Stimulated activated memory B cell treated with anti-CD40 and anti-IgM and Interleukin-4, amounts not matched to agents 10 μg/mL and 1 μg/mL and 100 μg/mL, for 72 hours (primary cell): ENCODE measurements at regions not wholly inside any gene's neighbourhood (a gene's known extent, or its start where the extent isn't known, plus 50 kb on each side); places are given as distances from the start of the nearest gene placed in this dataset.

Experiments used
- ATAC-seq: fragments of 150-1000 bp; cut with Tn5 transposase; 2 replicates; pipeline ENCODE4 v1.10.0; 2021
- H3K27ac Mint-ChIP-seq: one replicate; pipeline ENCODE4 v1.8.0; 2022; ENCODE audit warnings: mild to moderate bottlenecking, mixed read lengths
- H3K27me3 Mint-ChIP-seq: one replicate; pipeline ENCODE4 v1.8.0; 2022; ENCODE audit warnings: mixed read lengths
- H3K36me3 Mint-ChIP-seq: one replicate; pipeline ENCODE4 v1.8.0; 2022; ENCODE audit warnings: mixed read lengths
- H3K4me1 Mint-ChIP-seq: one replicate; pipeline ENCODE4 v1.8.0; 2022; ENCODE audit warnings: mixed read lengths
- H3K4me3 Mint-ChIP-seq: one replicate; pipeline ENCODE4 v1.8.0; 2022; ENCODE audit warnings: mild to moderate bottlenecking, moderate library complexity, mixed read lengths
- H3K9me3 Mint-ChIP-seq: one replicate; pipeline ENCODE4 v1.8.0; 2022; ENCODE audit warnings: mixed read lengths

DNA sequence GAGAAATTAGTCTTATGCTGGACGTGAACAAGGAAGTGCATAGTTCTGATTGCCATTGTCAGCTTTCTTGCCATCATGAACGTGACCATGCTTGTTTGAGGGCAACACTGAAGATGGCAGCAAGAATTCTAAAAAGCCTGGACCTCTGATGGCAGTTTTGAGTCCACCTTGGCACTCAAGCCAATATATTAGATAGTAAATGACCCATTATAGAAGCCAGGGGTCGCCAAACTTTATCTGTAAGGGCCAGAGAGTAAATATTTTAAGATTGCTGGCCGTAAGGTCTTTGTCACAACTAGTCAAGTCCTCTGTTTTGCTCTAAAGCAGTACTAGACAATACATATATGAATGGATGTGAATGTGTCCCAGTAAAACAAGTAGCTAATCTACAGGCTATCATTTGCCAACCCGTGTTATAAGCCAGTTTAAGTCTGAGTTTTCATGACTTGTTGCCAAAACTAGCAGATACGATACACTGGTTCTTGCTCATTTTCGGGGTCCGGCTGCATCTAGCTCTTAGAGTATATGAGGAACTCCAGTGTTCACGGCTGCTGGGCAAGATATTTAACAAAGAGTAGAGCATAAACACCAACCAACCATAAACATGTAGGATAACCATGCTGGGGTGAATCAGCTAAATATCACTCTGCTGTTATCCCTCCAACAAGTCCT is 73.1 kb upstream of the PELI1 start:
- no peak for ATAC-seq
- H3K4me1 Mint-ChIP-seq, result peaks cover 43% of the 10 kb centered on the region
- no peaks in the 10 kb centered on the region for H3K36me3 Mint-ChIP-seq
- no peak overlapping the region for H3K4me3 Mint-ChIP-seq
- no peaks in the 10 kb centered on the region for H3K27me3 Mint-ChIP-seq
- H3K9me3 Mint-ChIP-seq, result peaks cover 5% of the 10 kb centered on the region
- H3K27ac Mint-ChIP-seq, result peak overlapping the region; percentile 98

DNA sequence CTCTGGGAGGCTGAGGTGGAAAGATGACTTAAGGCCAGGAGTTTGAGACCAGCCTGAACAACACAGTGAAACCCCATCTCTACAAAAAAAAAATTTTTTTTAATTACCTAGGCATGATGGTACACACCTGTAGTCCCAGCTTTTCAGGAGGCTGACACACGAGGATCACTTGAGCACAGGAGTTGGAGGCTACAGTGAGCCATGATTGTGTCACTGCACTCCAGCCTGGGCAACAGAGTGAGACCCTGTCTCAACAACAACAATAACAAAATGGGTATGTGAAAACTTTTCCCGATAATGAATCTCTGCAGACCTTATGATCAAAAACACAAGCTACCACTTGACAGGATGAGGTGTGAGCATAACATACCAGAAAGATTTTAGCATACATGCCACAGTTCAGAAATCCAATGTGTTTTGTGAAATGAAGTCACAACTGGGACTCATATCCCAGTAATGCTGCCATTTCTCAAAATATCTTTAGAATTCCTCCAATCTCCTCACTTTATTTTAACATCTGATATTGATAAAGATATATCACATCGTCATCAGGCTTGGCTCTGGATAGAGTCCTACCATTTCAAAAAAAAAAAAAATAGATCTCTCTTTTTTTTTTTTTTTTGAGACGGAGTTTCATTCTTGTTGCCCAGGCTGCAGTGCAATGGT is 74.0 kb upstream of the PELI1 start:
- Mint-ChIP-seq H3K27ac (peak overlapping the region; percentile 98), H3K4me1 (peaks cover 44% of the 10 kb centered on the region), H3K4me3 (no peak overlapping the region), H3K9me3 (peaks cover 5% of the 10 kb centered on the region), H3K27me3 (no peaks in the 10 kb centered on the region), H3K36me3 (no peaks in the 10 kb centered on the region)
- ATAC-seq, result no peak

DNA sequence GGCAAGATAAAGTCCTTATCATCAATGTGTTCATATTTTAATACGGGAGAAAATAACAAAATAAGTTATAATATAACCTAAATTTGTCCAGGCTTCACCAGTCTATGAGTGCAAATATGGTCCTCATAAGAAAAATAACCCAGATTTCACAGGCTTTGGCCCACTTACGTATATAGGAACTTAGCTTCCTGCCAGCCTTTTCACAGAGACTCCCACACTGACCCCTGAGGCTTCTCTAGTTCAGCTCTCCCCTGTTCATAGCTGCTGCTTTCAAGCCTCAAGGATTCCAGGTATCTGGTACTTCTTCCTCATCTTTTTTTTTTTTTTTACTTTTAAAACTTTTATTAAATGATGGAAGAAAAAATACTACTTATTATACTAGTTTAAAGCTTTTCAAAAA is 74.9 kb upstream of the PELI1 start:
- Mint-ChIP-seq H3K27ac (peak overlapping the region; percentile 98), H3K4me1 (peaks cover 46% of the 10 kb centered on the region), H3K4me3 (no peak overlapping the region), H3K36me3 (no peaks in the 10 kb centered on the region), H3K9me3 (peaks cover 5% of the 10 kb centered on the region), H3K27me3 (no peaks in the 10 kb centered on the region)
- no peak for ATAC-seq

DNA sequence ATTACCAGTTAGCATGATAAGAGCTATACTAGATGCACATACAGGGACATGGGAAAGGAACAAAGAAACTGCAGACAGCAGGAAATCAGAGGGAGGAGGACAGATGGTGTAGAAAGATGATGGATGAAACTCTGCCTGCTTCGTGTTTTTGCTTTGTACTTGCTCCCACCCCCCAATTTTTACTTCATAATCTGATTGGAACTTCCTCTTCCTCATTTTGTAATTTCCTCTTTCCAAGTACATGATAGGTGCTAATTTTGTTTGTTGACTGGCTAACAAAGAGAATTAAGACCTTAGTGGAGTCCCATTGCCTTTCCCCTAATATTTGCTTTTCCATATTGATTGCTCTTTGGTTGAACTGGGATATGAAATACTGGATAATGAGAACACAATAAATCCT is 76.0 kb upstream of the PELI1 start:
- Mint-ChIP-seq H3K4me1 (peaks cover 39% of the 10 kb centered on the region), H3K9me3 (peaks cover 5% of the 10 kb centered on the region), H3K27ac (peak overlapping the region; percentile 98), H3K4me3 (no peak overlapping the region), H3K27me3 (no peaks in the 10 kb centered on the region), H3K36me3 (no peaks in the 10 kb centered on the region)
- no peak for ATAC-seq

DNA sequence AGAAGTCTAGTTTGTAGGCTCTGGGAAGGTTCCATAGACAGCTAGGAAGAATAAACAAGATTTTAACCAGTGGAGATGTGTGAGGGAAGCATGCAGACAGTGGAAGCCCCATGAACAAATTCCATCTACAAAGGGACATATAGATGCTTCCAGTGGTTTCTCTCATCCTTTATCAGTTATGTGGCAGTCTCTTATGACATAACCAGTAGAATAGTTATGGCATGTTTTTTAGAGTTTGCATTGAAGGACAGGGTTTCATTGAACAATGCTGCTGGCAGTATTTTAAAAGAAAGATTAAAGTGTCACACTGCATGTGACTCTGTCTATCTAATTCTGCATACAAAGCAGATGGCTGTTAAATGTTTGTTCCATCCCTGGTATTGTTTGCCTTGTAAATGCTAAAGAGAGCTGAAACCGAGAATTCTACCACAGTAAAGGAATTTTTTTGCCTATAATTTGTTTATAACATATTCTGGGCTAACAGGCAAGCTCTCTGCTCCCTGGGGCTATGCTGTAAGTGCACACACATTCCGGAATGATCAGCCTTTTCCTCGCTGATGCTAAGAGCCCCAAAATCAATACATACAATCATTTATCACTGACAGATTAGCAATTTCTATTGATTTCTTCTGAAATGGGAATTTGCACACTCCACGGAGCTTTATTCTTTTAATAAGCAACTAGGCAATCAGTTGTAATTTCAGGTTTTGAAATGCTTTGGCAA is 76.8 kb upstream of the PELI1 start:
- peak overlapping the region; percentile 98 for H3K27ac Mint-ChIP-seq
- no peaks in the 10 kb centered on the region for H3K27me3 Mint-ChIP-seq
- H3K9me3 Mint-ChIP-seq, result peaks cover 5% of the 10 kb centered on the region
- no peak for ATAC-seq
- no peak overlapping the region for H3K4me3 Mint-ChIP-seq
- H3K4me1 Mint-ChIP-seq, result peaks cover 39% of the 10 kb centered on the region
- no peaks in the 10 kb centered on the region for H3K36me3 Mint-ChIP-seq

DNA sequence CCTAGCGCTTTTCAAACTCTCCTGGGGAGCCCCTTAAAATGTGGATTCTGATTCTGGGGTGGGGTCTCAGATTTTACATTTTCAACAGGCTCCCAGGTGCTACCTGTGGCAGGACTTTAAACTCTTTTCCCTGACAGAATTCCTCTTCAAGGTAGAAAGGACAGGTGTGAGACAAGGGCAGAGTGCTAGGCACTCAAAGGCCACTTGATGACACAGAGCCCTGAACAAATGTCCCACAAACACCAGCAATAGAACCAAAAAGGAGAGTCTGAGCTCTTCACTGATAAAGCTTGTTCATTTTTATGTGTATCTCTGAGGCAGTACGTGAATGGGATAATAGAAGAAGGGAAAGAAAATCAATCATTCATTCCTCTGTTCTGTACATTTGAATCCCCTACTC is 77.7 kb upstream of the PELI1 start:
- Mint-ChIP-seq H3K9me3 (peaks cover 5% of the 10 kb centered on the region), H3K4me3 (no peak overlapping the region), H3K27ac (no peak overlapping the region), H3K36me3 (no peaks in the 10 kb centered on the region), H3K27me3 (no peaks in the 10 kb centered on the region), H3K4me1 (peaks cover 39% of the 10 kb centered on the region)
- no peak for ATAC-seq

DNA sequence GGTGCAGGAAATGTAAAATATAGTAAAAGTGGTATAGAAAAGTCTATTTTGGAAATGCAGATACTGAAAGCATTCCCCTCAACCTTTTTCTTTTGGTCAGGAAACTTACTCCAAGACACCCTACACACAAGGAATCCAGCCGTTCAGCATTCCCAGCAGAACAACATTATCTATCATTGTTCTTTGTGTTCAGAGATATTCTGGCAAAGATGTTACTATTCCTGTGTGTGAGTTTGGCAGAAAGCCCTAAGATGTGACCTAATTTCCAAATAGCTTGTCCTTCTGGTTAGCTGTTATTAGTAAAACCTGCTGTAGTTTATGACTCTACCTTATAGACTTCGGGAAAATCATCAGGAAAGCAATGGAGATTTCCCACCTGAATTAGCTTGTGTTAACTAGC is 78.1 kb upstream of the PELI1 start:
- H3K27ac Mint-ChIP-seq, result peak overlapping the region; percentile 89

DNA sequence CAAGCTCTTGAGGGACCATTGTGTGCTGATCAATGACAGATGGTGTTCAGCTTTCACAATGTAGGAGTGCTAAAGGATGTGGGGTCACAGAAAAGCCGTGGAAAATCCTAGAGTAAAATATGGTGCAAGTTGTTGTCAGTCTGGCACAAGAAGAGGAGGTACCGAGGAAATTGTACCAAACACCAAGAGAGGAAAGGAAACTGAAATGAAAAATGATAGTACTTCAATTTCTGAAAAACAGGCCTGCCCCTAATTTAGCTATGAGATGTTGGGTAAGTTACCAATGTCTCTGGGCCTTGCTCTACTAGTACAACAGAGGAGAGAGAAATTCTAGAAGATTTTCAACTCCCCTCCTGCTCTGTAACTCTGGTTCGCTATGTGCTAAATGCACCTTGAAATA is 78.8 kb upstream of the PELI1 start:
- H3K4me1 Mint-ChIP-seq, result peaks cover 38% of the 10 kb centered on the region
- ATAC-seq, result no peak
- peaks cover 5% of the 10 kb centered on the region for H3K9me3 Mint-ChIP-seq
- H3K4me3 Mint-ChIP-seq, result peak overlapping the region; percentile 36
- H3K27ac Mint-ChIP-seq, result peak overlapping the region; percentile 89
- no peaks in the 10 kb centered on the region for H3K36me3 Mint-ChIP-seq
- no peaks in the 10 kb centered on the region for H3K27me3 Mint-ChIP-seq

More for the DNA sequence above, 78.1 kb upstream of the PELI1 start:
- Mint-ChIP-seq H3K4me3 (no peak overlapping the region), H3K36me3 (no peaks in the 10 kb centered on the region), H3K27me3 (no peaks in the 10 kb centered on the region), H3K4me1 (peaks cover 39% of the 10 kb centered on the region), H3K9me3 (peaks cover 5% of the 10 kb centered on the region)
- ATAC-seq, result no peak

DNA sequence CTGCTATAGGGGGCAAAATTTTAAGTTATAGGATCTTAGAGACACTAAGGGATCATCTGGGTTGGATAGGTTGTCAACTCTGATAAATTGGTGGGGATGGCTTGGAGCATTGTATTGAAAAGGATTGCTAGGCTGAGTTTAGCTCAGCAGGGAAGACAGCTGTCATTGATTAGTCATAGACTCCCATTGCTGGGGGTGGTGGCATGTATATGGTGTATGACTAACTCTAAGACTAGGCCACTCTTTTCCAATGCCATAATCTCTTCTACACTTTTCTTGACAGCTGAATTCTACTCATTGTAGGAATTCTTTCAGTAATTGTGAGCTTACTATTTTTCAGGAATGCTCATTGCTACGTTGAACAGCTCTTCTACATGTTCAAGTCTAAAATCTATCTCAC is 81.3 kb upstream of the PELI1 start:
- Mint-ChIP-seq H3K27me3 (no peaks in the 10 kb centered on the region), H3K4me3 (no peak overlapping the region), H3K4me1 (peaks cover 41% of the 10 kb centered on the region), H3K9me3 (no peaks in the 10 kb centered on the region), H3K27ac (no peak overlapping the region), H3K36me3 (no peaks in the 10 kb centered on the region)
- ATAC-seq, result no peak

DNA sequence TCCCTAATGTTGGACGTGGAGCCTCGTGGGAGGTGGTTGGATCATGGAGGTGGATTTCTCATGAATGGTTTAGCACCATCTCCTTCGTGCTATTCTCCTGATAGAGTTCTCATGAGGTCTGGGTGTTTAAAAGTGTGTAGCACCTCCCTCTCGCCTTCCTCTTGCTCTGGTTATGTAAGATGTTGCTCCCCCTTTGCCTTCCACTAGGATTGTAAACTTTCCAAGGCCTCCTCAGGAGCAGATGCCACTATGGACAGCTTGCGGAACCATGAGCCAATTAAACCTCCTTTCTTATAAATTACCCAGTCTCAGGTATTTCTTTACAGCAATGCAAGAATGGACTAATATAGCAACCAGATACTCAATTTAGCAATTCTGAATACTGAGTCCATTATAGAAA is 82.4 kb upstream of the PELI1 start:
- ATAC-seq, result no peak
- H3K9me3 Mint-ChIP-seq, result no peaks in the 10 kb centered on the region
- H3K4me1 Mint-ChIP-seq, result peaks cover 42% of the 10 kb centered on the region
- no peak overlapping the region for H3K4me3 Mint-ChIP-seq
- no peaks in the 10 kb centered on the region for H3K27me3 Mint-ChIP-seq
- H3K36me3 Mint-ChIP-seq, result peaks cover 3% of the 10 kb centered on the region
- no peak overlapping the region for H3K27ac Mint-ChIP-seq

DNA sequence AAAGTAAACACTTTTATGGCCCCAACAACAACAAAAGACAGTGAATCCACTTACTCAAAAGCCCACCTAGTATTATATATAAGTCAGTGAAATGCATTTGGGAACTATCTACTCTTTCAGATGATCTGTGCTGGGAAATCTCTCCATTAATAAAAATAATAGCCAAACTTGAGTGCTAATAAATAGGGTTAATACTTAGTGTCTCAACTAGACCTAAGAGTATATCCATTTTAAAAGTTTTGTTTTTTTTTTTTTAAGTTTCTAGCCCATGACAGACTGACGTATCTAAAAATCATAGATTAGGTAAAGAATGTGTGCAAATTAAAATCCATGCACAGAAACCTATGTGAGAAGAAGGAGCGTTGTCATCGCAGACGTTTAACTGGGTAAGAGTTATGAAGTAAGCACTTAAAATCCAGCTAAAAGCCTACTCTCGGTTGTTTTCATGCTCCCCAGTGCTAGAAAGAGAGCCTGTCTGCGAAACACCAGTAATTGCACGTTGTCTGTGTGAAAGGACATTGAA is 83.4 kb upstream of the PELI1 start:
- peaks cover 5% of the 10 kb centered on the region for H3K36me3 Mint-ChIP-seq
- no peak for ATAC-seq
- H3K9me3 Mint-ChIP-seq, result no peaks in the 10 kb centered on the region
- no peaks in the 10 kb centered on the region for H3K27me3 Mint-ChIP-seq
- H3K4me3 Mint-ChIP-seq, result peak overlapping the region; percentile 98
- peak overlapping the region; percentile 95 for H3K27ac Mint-ChIP-seq
- peaks cover 38% of the 10 kb centered on the region for H3K4me1 Mint-ChIP-seq

DNA sequence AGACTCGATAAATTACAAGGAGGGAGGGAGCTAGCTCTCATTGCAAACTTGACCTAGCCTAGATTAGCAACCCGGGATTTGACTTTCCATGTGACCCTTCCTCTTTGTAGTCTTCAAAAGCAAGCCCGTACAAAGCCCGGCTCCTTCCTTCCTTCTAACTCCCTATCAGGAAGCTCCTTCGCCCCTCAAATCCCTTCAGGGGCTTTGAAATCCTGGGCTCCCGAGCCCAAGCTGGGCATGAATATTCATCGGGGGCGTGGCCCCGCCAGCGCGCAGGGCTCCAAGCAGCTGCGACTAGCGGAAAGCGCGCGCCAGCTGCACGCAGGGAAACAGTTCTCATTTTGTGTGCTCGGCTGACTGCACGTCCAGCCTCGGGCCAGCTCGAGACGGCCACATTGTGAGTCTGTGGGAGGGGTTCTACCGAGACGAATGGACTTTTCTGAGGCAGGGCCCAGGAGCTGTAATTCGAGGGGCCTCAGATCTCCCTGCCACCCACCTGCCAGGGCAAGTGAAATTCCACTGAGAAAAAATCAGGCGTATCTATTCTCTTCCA is 84.0 kb upstream of the PELI1 start:
- H3K4me1 Mint-ChIP-seq, result peaks cover 33% of the 10 kb centered on the region
- no peaks in the 10 kb centered on the region for H3K9me3 Mint-ChIP-seq
- peaks cover 5% of the 10 kb centered on the region for H3K36me3 Mint-ChIP-seq
- peak overlapping the region; percentile 95 for H3K27ac Mint-ChIP-seq
- H3K27me3 Mint-ChIP-seq, result no peaks in the 10 kb centered on the region
- ATAC-seq, result peak; percentile 96
- peak overlapping the region; percentile 98 for H3K4me3 Mint-ChIP-seq

DNA sequence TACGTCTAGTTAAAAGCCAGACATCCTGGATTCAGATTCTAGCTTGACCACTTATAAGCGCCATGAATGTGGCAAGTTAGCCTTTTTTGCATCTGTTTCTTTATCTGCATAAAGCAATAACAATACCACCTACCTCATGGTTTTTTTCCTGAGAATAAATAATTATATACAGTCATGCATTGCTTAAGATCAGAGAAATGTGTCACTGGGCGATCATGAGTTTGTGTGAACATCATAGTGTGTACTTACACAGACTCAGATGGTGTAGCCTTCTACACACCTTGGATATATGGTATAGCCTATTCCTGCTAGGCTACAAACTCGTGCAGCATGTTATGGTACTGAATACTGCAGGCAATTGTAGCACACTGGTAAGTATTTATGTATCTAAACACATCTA is 84.7 kb upstream of the PELI1 start:
- H3K4me1 Mint-ChIP-seq, result peaks cover 26% of the 10 kb centered on the region
- peaks cover 5% of the 10 kb centered on the region for H3K36me3 Mint-ChIP-seq
- no peaks in the 10 kb centered on the region for H3K27me3 Mint-ChIP-seq
- H3K9me3 Mint-ChIP-seq, result no peaks in the 10 kb centered on the region
- peak overlapping the region; percentile 98 for H3K4me3 Mint-ChIP-seq
- peak overlapping the region; percentile 95 for H3K27ac Mint-ChIP-seq
- ATAC-seq, result no peak

DNA sequence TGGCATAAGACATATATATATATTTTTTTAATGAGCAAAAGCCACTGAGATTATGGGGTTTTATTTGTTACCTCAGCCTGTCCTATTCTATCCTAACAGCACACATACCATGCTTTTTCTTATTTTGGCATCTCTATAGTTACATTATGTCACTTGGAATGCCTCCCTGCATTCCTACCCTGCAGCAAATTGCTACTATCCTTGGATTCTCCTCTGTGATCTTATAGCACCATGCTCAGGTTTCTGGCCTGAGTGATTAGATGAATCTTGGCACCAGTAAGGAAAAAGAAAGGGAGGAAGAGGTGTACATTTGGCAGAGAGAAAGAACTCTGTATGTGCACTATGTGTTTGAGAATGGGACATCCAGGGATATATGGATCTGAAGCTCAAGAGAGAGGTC is 86.3 kb upstream of the PELI1 start:
- peaks cover 21% of the 10 kb centered on the region for H3K4me1 Mint-ChIP-seq
- H3K36me3 Mint-ChIP-seq, result peaks cover 5% of the 10 kb centered on the region
- no peaks in the 10 kb centered on the region for H3K9me3 Mint-ChIP-seq
- no peaks in the 10 kb centered on the region for H3K27me3 Mint-ChIP-seq
- no peak overlapping the region for H3K27ac Mint-ChIP-seq
- no peak overlapping the region for H3K4me3 Mint-ChIP-seq
- ATAC-seq, result no peak

DNA sequence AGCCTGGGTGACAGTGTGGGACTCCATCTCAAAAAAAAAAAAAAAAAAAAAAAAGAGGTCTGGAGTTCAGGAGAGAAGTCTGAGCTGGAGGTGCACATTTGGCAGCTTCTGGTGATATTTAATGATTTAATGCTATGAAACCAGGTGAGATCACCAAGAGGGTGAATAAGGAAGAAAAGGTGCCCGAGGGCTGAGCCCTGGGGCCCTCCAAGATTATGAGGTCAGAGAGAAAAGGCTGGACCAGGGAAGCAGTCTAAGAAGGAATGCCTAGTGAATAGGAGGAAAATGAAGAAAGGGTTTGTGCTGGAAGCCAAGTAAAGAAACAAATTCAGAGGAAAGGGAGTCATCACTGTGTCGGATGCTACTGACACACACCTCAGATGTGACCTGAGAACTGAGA is 88.0 kb upstream of the PELI1 start:
- Mint-ChIP-seq H3K4me1 (peaks cover 21% of the 10 kb centered on the region), H3K4me3 (no peak overlapping the region), H3K9me3 (no peaks in the 10 kb centered on the region), H3K27me3 (no peaks in the 10 kb centered on the region), H3K27ac (peak overlapping the region; percentile 14), H3K36me3 (peaks cover 5% of the 10 kb centered on the region)
- ATAC-seq, result no peak
